ENCODE measurements at regions not wholly inside any gene's neighbourhood (a gene's known extent, or its start where the extent isn't known, plus 50 kb on each side); places are given as distances from the start of the nearest gene placed in this dataset.

DNA sequence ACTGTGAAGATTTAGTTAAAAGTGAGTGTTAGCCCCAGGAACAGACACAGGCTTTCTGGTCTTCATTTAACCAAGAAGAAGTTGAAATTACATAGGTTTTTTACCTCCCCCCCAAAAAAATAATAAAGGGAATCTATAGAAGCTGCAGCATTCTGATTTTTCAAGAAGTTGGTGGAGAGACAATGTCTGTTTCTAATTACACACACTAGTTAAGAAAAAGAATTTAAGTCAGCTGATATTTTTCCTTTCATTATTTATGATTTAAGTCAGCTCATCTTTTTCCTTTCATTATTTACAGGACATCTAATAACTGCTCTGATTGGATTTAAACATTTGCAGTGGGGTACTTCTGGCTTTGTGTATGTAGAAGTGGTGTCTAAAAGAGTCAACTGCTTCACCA is 201.4 kb upstream of the NRP1 start:
- TF ChIP-seq, protein P1, sequence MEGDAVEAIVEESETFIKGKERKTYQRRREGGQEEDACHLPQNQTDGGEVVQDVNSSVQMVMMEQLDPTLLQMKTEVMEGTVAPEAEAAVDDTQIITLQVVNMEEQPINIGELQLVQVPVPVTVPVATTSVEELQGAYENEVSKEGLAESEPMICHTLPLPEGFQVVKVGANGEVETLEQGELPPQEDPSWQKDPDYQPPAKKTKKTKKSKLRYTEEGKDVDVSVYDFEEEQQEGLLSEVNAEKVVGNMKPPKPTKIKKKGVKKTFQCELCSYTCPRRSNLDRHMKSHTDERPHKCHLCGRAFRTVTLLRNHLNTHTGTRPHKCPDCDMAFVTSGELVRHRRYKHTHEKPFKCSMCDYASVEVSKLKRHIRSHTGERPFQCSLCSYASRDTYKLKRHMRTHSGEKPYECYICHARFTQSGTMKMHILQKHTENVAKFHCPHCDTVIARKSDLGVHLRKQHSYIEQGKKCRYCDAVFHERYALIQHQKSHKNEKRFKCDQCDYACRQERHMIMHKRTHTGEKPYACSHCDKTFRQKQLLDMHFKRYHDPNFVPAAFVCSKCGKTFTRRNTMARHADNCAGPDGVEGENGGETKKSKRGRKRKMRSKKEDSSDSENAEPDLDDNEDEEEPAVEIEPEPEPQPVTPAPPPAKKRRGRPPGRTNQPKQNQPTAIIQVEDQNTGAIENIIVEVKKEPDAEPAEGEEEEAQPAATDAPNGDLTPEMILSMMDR (IDR thresholded peaks at IDR 0.05), result no peak
- TF ChIP-seq ZFX (IDR thresholded peaks at IDR 0.05; ENCODE audit: borderline replicate concordance), result no peak
